GM12874 (cell line): ENCODE measurements at regions not wholly inside any gene's neighbourhood (a gene's known extent, or its start where the extent isn't known, plus 50 kb on each side); places are given as distances from the start of the nearest gene placed in this dataset.

Source experiments
- TF ChIP-seq, protein P1 (sequence below): IDR thresholded peaks from 2 replicates; pipeline ENCODE4 v1.5.1; 2011; ENCODE audit warnings: low read depth, mild to moderate bottlenecking, control low read depth, low read length, moderate library complexity; ENCODE audit not compliant: insufficient read depth

GRCh38 chr16:26705346-26705745, 361.4 kb upstream of the C16orf82 start:
- TF ChIP-seq, protein P1, sequence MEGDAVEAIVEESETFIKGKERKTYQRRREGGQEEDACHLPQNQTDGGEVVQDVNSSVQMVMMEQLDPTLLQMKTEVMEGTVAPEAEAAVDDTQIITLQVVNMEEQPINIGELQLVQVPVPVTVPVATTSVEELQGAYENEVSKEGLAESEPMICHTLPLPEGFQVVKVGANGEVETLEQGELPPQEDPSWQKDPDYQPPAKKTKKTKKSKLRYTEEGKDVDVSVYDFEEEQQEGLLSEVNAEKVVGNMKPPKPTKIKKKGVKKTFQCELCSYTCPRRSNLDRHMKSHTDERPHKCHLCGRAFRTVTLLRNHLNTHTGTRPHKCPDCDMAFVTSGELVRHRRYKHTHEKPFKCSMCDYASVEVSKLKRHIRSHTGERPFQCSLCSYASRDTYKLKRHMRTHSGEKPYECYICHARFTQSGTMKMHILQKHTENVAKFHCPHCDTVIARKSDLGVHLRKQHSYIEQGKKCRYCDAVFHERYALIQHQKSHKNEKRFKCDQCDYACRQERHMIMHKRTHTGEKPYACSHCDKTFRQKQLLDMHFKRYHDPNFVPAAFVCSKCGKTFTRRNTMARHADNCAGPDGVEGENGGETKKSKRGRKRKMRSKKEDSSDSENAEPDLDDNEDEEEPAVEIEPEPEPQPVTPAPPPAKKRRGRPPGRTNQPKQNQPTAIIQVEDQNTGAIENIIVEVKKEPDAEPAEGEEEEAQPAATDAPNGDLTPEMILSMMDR: no peak

- TF ChIP-seq, protein P1: no peak
Measured at GRCh38 chr16:26708428-26708827, 358.3 kb upstream of the C16orf82 start.

DNA sequence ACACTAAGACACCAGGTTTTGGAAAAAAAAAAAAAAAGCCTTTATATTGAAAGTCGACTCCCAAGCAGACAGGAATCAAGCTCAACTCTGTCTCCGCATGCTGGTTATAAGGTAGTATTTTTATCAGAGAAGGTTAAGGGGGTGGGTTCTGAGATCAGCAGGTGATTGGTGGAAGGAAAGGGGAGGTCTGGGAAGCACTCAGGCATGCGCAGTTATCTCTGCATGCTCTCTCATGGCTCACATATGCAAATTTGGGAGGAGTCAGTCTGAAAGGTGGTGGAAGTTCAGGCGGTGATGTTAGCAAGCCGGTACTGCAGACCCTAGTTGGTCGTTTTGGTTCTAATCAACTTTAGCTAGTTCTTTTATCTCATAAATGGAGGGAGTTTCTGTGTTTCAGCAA, 357.6 kb upstream of the C16orf82 start:
- TF ChIP-seq, protein P1: no peak

GRCh38 chr16:26709754-26710153, 357.0 kb upstream of the C16orf82 start:
- TF ChIP-seq, protein P1: no peak

GRCh38 chr16:26710450-26710849, 356.3 kb upstream of the C16orf82 start:
- TF ChIP-seq, protein P1: no peak

GRCh38 chr16:26712876-26713275, 353.9 kb upstream of the C16orf82 start:
- TF ChIP-seq, protein P1: no peak

- TF ChIP-seq, protein P1: no peak
Measured at GRCh38 chr16:26715969-26716368, 350.8 kb upstream of the C16orf82 start.

- TF ChIP-seq, protein P1: no peak
Measured at GRCh38 chr16:26717826-26718225, 348.9 kb upstream of the C16orf82 start.
